Umbilical cord (tissue), 1 donor: ENCODE measurements at regions not wholly inside any gene's neighbourhood (a gene's known extent, or its start where the extent isn't known, plus 50 kb on each side); places are given as distances from the start of the nearest gene placed in this dataset.

Experiments
- DNase-seq: peaks from one replicate; pipeline ENCODE4 v3.0.0-alpha.2; 2015; ENCODE audit warnings: low spot score

DNA sequence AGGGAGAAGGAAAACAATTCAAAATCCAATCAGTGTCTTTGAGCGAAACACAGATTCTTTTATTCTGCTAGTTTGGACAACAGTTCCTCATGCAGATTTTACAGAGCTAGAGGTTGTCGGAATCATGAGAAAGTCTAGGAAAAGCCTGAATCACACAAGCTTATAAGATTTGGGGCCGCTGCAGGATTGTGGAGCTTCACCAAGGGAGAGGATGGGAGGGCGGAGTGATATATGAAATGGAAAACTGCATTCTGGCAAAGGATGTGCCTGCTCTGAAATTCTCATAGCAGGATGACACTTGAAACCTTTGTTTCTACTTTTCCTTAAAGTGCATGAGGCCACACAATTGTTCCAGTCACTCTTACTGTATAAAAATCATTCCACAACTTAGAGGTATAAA lies 134.3 kb downstream of the OR2K2 start:
- peak; percentile 95 for DNase-seq

DNA sequence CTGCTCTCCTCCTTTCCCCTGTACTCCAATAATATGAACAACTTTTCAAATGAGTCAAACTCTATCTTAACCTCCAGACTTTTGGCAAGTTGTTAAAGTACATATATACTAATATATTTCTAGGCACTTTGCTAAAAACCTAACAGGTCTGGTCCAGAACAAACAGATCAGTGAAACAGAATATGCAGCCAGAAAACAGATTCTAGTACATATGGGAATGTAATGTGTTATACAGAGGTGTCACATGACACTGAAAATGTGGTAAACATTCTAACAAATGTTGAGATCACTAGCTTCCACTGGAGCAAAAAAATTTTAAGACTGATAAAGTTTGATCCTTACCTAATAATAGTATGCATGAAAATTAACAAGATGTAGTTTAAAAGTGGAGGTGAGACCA lies 136.9 kb downstream of the OR2K2 start:
- DNase-seq = no peak

DNA sequence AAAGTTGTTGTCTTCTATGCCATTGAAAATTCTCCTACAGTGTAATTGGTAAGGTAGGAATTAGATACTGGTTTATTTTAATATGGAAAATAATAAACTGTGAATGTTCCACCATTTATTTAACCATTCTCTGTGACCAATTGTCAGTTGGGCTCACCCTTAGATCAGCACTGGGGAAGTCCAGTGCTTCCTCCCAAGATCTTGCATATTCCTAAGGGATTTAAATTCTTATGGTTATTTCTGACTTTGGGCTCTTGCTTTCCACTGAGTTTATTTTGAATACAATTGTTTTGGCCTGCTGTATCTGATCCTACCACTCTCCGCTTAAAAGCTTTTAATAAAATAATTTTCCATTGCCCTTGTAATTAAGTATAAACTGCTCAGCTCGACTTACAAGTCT lies 137.4 kb downstream of the OR2K2 start:
- DNase-seq = no peak

DNA sequence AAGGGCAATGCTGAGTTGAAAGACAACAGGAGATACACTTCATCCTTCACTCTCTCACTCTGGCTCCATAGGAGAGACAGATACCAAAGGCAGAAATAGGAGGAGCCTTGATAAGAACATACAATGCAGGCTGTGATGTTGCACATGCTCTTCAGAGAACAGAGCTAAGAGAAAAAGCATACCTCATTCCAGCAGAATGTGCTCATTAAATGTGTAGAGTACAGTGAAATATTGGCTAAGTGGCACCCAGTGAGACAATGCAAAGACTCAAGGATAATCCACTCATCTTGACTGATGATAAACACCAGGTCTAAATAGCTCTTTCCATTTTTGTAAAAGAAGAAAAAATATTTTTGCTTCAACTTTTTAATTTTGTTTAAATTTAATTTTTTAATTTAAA lies 139.7 kb downstream of the OR2K2 start:
- DNase-seq = peak; percentile 69

DNA sequence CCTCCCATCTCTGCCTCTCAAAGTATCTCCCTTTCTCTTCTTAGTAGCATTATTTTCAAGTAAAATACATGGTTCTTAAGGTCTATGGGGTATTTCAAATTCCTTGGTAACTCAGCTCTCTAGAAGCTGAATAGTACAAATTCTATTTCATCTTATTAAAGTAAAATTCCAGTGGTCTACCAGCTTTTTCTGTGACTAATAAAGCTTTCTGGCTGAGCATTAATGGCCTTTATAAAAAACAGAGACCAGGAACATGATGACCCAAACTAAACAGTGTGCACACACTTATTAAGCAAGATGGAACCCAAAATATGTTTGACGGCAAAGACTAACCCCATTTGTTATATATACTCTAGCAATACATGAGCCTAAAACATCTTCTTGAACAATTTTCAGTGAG lies 142.6 kb downstream of the OR2K2 start:
- DNase-seq = no peak

DNA sequence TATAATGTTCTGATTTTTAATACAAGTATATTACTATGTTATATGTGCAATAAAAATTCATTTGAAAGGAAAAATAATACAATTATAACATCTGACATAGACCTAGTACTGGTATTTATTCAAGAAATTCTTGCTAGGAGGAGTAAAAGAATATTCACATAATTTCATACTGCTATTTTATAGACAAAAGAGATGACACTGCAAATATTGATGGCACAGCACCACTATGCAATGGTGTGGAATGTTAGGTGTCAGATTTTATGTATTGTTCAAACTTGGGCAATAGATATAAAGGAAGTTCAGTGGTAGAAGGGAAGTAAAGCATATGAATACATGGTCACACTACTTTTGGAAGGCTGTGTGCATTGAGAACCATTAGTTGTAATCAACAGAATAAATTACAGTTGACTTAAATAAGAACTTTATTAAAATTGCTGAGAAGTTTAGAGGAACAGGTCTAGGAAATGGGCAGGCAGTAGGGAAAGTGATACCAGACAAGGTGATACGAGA lies 143.9 kb downstream of the OR2K2 start:
- no peak for DNase-seq

DNA sequence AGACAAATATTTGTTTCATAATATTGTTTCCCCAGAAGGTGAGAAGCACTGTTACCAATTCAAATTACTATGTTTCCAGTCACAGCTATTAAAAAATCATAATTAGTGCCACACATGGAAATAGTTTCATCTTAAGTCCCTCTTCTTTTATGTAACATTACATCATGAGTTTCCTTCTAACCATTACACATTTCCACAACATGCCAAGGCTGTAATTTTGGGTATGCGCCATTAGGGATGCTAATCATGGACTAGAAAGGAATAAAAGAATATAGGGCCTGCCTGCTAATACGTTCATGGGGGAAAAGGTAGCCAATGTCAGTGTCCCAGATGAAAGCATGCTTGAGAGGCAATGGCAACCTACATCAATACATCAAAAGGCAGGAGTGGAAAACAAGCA lies 142.5 kb upstream of the LPAR1 start:
- no peak for DNase-seq

DNA sequence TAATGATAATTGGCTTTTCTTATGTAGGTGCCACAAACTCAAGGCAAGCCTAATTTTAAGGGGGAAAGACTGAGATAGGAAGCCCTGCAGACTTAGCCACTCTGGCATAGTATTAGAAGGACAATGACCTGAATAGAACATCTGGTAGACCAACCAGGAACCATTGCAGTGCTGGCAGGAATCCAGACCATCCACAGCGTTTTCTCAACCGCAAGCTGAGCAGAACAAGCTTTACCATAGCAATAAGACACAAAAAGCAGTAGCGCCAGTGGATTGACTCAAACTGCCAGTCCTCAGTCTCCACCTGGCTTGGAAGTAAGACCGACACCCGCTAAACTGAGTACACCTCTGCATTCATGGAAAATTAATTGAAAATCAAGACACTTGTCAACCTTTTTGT lies 141.3 kb upstream of the LPAR1 start:
- DNase-seq = no peak

DNA sequence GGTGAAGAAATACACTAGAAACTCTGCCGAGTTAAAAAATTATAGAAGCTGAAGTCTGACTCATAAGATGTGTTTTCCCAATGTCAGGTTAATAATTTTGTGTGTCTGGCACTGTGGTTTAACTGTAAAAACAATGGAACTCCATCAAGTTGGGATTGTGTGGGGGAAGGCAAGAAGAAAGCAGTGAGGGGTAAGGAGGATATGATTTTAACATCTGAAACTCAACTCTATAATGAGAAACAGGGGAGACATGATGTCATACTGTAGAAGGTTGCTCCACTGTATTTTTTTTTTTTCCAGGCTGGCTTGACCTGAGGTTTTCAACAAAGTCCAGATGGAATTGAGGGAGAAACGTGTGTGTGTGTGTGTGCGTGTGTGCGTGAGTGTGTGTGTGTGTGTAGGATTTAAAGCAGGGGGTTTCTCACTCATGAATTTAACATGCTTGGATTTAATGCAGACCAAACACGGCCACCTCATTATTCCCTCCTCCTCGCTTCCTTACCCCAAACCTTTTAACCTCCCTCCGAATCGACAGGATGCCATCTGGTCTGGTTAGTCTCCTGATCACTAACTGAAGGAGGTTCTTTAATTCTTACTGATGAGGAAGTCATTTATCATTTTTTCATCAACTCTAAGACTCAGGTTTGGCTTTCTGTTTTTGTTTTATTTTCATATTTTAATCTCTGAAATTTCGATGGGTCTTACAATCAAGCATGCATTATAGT lies 140.2 kb upstream of the LPAR1 start:
- peak; percentile 7 for DNase-seq

DNA sequence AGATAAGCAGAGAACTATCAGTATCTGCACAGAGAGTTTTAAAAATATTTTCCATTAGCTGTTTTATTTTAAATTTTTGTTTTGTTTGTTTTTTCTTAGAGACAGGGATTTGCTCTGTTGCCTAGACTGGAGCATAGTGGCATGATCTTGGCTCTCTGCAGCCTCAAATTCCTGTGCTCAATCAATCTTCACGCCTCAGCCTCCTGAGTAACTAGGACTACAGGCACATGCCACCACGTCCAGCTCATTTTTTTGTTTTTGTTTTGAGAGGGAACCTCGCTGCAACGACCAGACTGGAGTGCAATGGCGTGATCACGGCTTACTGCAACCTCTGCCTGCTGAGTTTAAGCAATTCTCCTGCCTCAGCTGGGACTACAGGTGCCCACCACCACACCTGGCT lies 138.2 kb upstream of the LPAR1 start:
- DNase-seq = no peak

DNA sequence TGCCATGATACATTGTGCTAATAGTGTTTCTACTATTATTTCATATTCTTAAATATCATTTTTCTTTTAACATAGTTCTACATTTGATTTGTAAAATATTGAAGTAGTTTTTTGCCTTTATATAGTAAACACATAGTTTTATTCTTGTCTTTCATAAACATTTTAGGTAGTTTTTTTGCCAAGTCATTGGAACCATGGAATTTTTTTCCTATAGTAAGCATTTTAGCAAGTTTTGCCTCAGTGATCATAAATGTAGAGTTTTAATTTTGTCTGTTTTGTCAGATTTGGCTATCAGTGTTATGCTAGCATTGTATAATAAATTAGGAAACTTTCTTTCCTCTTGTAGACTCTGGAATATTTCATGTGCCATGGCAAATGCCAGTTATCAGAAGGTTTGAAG lies 137.1 kb upstream of the LPAR1 start:
- no peak for DNase-seq

DNA sequence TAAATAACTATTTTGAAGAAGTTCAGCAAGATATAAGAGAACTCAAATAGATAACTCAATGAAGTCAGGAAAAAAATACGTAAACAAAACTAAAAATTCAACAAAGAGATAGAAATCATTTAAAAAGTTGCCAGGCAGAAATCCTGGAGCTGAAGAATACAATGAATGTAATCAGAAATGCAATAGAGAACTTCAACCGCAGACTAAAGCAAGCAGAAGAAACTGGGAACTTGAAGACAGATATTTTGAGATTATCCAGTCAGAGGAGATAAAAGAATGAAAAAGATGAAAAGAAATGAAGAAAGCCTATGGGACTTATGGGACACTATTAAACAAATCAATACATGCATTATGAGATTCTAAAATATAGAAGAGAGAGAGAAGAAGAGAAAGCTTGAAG lies 129.1 kb upstream of the LPAR1 start:
- DNase-seq = no peak

DNA sequence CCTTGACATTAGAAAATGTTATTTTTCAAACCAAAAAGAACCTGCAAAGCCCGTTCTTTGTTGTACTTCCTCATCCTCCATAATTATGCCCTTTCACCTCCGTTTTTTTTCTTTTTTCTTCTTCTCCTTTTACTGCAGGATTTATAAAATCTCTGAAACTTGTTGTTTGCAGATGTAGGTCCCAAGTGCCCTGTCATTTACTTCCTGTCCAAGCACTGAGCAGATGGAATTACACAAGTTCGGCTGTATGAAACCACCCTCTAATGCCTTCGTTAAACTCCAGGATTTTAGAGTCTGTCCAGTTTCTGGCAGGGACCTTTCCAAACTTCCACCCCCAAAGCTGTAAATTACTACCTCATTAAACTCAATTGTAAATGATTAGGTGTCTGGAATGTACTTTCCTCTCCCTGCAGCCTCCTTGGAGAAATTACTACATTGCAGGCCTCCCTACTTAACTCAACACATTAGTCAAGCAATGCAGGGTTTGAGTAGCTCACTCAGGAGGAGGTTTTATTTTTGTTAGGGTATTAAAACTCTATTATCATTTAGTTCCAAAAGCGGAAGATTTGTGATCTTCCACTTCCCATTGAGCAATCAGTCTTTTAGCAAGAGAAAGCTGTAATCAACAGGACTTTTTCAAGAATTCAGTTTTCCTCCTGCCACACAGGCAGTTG lies 125.6 kb upstream of the LPAR1 start:
- DNase-seq = peak; percentile 32

DNA sequence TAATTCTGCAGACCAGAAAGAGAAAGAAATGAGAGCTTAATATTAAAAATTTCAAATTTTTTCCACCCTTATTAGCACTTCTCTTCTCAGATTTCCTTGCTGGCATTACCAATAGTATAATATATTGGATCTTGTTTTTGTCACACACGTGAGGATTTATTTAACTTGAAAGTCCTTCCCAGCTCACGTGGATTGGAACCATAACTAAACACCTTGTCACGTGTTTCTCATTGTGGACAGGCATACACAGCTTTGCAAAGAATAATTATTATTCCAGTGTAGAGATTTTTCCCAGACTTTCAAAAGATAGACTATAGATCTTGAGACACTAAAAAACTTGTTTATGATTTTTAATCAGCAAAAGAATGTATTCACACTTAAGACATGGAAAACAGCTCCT lies 123.8 kb upstream of the LPAR1 start:
- DNase-seq = no peak

DNA sequence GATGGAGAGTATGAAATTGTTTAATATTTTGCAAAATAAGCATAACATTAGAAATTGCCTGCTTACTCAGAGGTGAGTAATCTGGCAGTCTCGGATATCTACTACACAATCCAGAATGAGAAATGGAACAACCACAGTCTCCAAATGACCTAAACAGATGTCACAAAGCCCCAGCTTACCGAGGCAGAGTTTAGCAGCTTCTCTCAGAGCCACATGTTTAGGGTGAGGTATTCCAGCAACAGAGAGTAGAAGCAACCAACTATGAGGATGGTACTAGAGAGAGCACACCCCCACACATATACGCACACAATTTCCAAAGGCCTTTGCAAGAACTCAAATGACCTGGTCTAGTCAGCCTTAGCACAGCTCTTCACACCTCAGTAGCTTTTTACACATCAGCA lies 122.7 kb upstream of the LPAR1 start:
- peak; percentile 45 for DNase-seq

DNA sequence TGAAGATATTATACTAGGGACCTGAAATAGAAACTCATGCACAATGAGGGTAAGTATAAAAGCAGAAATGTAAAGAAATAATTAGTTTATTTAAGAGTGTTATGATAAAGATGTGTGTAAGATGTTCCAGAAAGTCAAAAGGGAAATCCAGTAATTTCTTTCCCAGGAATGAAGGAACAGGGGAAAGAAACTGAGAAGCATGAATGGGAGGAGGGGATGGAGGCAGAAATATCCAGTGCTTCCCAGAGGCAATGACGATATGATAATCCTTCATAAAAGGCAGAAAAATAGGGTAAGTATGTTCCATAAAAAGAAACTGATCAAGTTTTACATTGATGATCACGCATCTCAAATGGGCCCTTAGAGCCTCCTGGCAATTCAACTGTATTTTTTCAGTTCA lies 120.7 kb upstream of the LPAR1 start:
- no peak for DNase-seq

DNA sequence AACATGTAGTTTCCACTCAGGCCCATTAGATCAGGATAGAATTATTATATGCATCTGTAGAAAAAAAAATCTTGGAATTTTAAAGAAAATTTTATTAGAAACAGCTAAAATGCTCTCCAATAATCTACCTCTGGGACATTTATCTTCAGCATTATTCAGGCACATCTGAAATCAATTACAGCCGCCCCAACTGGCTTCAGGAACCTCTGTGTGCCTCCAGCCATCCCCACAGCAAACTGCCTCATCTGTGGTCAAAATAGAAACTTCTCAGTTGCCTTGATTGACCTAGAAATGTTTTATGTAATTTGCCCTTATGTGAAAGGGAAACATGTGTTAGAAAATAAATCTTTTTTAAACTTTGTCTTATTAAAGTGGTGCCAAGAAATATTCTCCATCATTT lies 120.1 kb upstream of the LPAR1 start:
- no peak for DNase-seq

DNA sequence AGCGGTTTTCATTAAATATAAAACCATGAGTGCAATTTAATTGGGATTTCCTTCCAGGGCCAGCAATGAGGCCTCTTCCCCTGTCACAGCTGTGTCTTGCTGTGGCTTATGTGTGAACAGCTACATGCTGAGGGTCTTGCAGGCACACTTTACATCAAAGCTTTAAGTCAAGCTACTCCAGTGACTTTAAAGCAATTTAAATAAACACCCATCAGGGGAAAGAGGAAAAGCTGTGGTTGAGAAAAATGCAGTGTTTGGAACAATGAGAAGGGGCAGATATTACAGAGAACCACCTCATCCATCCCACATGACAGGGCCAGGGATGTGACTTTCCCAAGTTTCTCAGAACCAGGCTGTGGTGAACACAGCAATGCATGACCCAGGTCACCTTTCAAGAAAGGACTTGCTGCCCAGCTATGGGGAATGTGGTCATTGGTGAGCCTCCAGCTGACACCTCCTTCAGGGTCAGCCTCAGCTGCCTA lies 115.9 kb upstream of the LPAR1 start:
- no peak for DNase-seq

DNA sequence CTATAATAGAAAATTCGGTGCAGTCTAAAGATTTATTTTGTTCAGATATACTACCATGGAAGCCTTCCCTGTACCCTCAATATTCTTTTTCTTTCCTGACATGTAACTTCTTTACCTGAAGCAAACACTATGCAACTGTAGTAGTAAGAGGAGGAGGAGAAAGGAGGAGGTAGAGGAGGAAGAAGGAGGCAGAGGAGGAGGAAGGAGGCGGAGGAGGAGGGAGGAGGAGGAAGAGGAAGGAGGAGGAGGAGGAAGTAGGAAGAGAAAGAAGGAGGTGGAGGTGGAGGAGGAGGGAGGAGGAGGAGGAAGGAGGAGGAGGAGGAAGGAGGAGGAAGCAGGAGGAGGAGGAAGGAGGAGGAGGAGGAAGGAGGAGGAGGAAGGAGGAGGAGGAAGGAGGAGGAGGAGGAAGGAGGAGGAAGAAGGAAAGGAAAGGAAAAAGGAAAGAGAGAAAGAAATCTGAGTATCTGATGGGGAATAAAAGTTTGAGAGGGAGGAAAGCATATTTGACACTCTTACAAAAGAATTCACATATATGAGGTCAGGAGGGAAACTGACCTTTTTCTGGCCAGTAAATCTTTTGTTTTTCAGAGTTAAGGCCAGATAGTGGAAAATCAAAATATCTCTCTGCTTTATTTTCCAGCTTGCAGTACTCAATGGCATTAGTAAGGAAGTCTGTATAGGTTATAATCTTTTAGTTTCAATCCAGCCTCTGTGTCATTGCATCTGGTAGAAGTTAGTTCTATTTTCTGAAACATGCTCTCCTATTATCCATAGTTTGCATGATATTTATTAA lies 114.5 kb upstream of the LPAR1 start:
- no peak for DNase-seq

DNA sequence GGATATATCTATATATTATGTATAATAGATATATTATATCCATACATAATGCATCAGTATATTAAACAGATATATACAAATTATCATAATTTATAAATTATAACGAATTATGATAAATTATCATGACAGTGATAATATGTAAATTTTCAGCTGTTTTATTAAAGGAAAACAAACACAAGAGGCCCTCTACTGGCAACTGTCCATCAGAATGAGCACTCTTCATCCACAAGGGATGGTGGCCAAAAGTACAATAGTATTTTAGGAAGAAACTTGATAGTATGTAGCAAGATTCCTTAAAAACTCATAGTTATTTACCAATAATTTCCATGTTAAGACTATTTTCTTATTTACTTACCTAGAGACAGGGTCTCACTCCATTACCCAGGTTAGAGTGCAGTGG lies 113.3 kb upstream of the LPAR1 start:
- no peak for DNase-seq

DNA sequence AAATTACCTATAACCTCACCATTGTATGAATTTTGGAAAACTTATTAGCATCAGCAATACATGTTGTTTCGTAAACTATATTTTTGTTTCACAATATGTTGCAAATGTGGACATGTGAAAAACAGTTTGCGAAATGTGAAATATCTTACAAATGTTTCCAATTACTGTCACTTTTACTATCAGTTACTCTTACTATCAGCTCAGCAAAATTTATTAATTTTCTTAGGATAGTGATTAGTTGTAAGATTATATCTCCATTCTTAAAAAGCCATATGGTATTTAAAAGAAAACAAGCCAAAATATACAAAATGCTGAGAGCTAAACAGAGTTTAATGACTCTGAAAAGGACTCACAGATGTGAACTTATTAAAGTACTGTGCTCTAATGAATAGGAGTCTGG lies 111.9 kb upstream of the LPAR1 start:
- DNase-seq = no peak

DNA sequence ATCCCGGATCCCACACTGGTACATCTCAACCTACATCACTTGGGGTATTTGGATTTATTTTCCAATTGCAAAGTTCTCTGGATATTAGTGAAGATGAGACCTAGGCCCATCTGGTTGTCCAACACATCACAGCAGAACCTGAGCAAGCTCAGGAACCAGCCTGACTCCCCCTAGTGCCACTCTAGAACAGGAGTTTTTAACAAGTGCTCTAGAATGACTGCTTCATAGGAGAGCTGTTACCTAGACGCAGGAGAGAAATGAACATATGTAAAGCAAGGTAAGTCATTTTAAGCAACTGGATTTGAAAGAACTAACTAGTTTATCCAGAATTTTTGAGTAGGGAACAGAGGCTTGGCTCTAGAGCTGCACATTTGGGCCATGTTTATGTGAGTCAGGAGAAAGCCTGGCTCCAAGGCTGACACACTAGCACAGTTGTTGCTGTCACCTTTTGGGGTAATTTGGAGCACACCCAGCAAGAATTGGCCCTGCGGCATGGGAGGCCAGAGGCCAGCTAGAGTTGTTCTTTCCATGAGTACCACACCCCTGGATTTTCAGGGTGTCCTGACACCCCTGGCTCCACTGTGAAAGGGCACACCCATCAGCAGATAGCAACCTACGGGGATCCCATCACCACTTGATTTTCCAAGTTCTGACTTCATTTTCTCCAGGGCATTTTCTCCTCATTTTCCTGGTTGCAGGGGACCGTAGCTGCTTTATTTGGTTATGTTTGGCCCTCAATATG lies 110.9 kb upstream of the LPAR1 start:
- no peak for DNase-seq
